ENCODE measurements at regions not wholly inside any gene's neighbourhood (a gene's known extent, or its start where the extent isn't known, plus 50 kb on each side); places are given as distances from the start of the nearest gene placed in this dataset.
"Not testable (repeated sequence)": the region's sequence is repeated elsewhere in the genome, so short reads cannot be mapped to it uniquely, and the experiment has no call there.

GRCh38 chr6:50394139-50394538 is 319.2 kb upstream of the TFAP2D start:
- not testable (repeated sequence) for TF ChIP-seq JUND (IDR thresholded peaks at IDR 0.05); TAF1 (IDR thresholded peaks at IDR 0.05; ENCODE audit: borderline replicate concordance, low read depth, low read length); EP300 (IDR thresholded peaks at IDR 0.05; ENCODE audit: borderline replicate concordance in 1 of 2, low read depth in 1 of 2, low read length in 1 of 2); YY1 (IDR thresholded peaks at IDR 0.05; ENCODE audit: low read depth); REST (IDR thresholded peaks at IDR 0.05; ENCODE audit: low read depth, low read length); GABPA (IDR thresholded peaks at IDR 0.05; ENCODE audit: low read depth); MXI1 (IDR thresholded peaks at IDR 0.05; ENCODE audit: low read depth, low read length); MAX (IDR thresholded peaks at IDR 0.05; ENCODE audit: low read depth)
- TF ChIP-seq, protein P1, sequence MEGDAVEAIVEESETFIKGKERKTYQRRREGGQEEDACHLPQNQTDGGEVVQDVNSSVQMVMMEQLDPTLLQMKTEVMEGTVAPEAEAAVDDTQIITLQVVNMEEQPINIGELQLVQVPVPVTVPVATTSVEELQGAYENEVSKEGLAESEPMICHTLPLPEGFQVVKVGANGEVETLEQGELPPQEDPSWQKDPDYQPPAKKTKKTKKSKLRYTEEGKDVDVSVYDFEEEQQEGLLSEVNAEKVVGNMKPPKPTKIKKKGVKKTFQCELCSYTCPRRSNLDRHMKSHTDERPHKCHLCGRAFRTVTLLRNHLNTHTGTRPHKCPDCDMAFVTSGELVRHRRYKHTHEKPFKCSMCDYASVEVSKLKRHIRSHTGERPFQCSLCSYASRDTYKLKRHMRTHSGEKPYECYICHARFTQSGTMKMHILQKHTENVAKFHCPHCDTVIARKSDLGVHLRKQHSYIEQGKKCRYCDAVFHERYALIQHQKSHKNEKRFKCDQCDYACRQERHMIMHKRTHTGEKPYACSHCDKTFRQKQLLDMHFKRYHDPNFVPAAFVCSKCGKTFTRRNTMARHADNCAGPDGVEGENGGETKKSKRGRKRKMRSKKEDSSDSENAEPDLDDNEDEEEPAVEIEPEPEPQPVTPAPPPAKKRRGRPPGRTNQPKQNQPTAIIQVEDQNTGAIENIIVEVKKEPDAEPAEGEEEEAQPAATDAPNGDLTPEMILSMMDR (IDR thresholded peaks at IDR 0.05) = not testable (repeated sequence)
- TF ChIP-seq, protein P2, sequence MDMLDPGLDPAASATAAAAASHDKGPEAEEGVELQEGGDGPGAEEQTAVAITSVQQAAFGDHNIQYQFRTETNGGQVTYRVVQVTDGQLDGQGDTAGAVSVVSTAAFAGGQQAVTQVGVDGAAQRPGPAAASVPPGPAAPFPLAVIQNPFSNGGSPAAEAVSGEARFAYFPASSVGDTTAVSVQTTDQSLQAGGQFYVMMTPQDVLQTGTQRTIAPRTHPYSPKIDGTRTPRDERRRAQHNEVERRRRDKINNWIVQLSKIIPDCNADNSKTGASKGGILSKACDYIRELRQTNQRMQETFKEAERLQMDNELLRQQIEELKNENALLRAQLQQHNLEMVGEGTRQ (IDR thresholded peaks at IDR 0.05; ENCODE audit: borderline replicate concordance, low read depth, low read length) = not testable (repeated sequence)
